Thyroid gland (tissue), 4 donors: ENCODE measurements at regions not wholly inside any gene's neighbourhood (a gene's known extent, or its start where the extent isn't known, plus 50 kb on each side); places are given as distances from the start of the nearest gene placed in this dataset.

Experiments
- CTCF ChIP-seq, 6 experiments: fragments of 200-600 bp in 3 of 6; fragments of 450-650 bp in 3 of 6; sonication (generic) in 3 of 6; IDR thresholded peaks; one replicate each; pipeline ENCODE4 v1.5.1; 2016 to 2019; ENCODE audit warnings: antibody characterized with exemption in 6 of 6, mild to moderate bottlenecking in 2 of 6, inconsistent platforms in 1 of 6, moderate library complexity in 1 of 6
- POLR2A ChIP-seq, 2 donors: fragments of 450-650 bp; IDR thresholded peaks; one replicate each; pipeline ENCODE4 v1.6.1; 2017; ENCODE audit warnings: antibody characterized with exemption in 2 of 2, mild to moderate bottlenecking in 2 of 2, moderate library complexity in 1 of 2

GRCh38 chr4:27624749-27625148 is 764.1 kb downstream of the STIM2 start:
- no peak for TF ChIP-seq CTCF (IDR thresholded peaks at IDR 0.05)
- TF ChIP-seq POLR2A (IDR thresholded peaks at IDR 0.05) = no peak
